Transverse colon (tissue), 4 donors: ENCODE measurements at regions not wholly inside any gene's neighbourhood (a gene's known extent, or its start where the extent isn't known, plus 50 kb on each side); places are given as distances from the start of the nearest gene placed in this dataset.

Source experiments
- DNase-seq: peaks from one replicate; pipeline ENCODE4 v3.0.0-alpha.2; 2019
- H3K27ac ChIP-seq, 4 donors: fragments of 200-600 bp; sonication (generic); 2 replicates each; pipeline ENCODE4 v1.5.1; 2016 to 2018; ENCODE audit warnings: inconsistent platforms in 4 of 4
- H3K27me3 ChIP-seq: fragments of 200-600 bp; sonication (generic); 2 replicates; pipeline ENCODE4 v1.5.1; 2017; ENCODE audit warnings: inconsistent platforms
- H3K36me3 ChIP-seq, 4 donors: fragments of 200-600 bp; sonication (generic); 2 replicates each; pipeline ENCODE4 v1.5.1; 2017 to 2019; ENCODE audit warnings: inconsistent platforms in 4 of 4
- H3K4me1 ChIP-seq, 4 donors: fragments of 200-600 bp; sonication (generic); 2 replicates each; pipeline ENCODE4 v1.5.1; 2017 to 2020; ENCODE audit warnings: inconsistent platforms in 4 of 4
- H3K4me3 ChIP-seq, 4 donors: fragments of 200-600 bp; sonication (generic); 1 replicate in 1 of 4; 2 replicates in 3 of 4; pipeline versions ENCODE4 v1.5.1 to v1.6.1; 2017 to 2019; ENCODE audit warnings: inconsistent platforms in 4 of 4
- H3K9me3 ChIP-seq, 2 donors: fragments of 200-600 bp; sonication (generic); 2 replicates each; pipeline ENCODE4 v1.5.1; 2017 to 2019; ENCODE audit warnings: inconsistent platforms in 2 of 2
- EP300 ChIP-seq: sonication (generic); formaldehyde crosslinking; IDR thresholded peaks from one replicate; pipeline ENCODE4 v1.6.1; 2017; ENCODE audit warnings: antibody characterized with exemption, low read depth
- POLR2A ChIP-seq: fragments of 450-650 bp; IDR thresholded peaks from one replicate; pipeline ENCODE4 v1.6.1; 2016; ENCODE audit warnings: antibody characterized with exemption, mild to moderate bottlenecking, moderate library complexity
- POLR2AphosphoS5 ChIP-seq, 3 donors: sonication (generic); formaldehyde crosslinking; IDR thresholded peaks; one replicate each; pipeline ENCODE4 v1.6.1; 2016; ENCODE audit warnings: antibody characterized with exemption in 3 of 3
- WGBS, 2 donors: methylation state at CpG; one replicate each; pipeline ENCODE4 v1.1.5; 2018; ENCODE audit warnings: low coverage in 1 of 2; 5-methylcytosine and 5-hydroxymethylcytosine counted together
- in situ Hi-C, 4 donors: fragments of 200-750 bp; cut with MboI; loops; one replicate each; pipeline versions ENCODE4 v1.15.0 to v1.15.1; 2017; ENCODE audit warnings: low sequenced_read_pairs in 3 of 4, low pct_ligation_motif_present in 1 of 4, low pct_unique_long_range_greater_than_20kb in 1 of 4
- intact Hi-C: fragments of 100-400 bp; cut with DNase I; formaldehyde crosslinking; loops from one replicate; pipeline ENCODE4 v1.15.1; 2023; ENCODE audit warnings: low total_unique reads
- TF ChIP-seq, protein P1 (sequence below), 5 experiments: fragments of 200-600 bp in 3 of 5; fragments of 450-650 bp in 2 of 5; sonication (generic) in 3 of 5; IDR thresholded peaks; 1 replicate in 2 of 5; 2 replicates in 3 of 5; pipeline ENCODE4 v1.5.1; 2016 to 2017; ENCODE audit warnings: antibody characterized with exemption in 5 of 5, inconsistent platforms in 3 of 5, mild to moderate bottlenecking in 2 of 5, moderate library complexity in 1 of 5

GRCh38 chr2:41610501-41611190 lies 437.2 kb upstream of the PKDCC start:
- no peaks in the 10 kb centered on the region for H3K36me3 ChIP-seq
- peaks cover 0 to 3% (median 0%) of the 10 kb centered on the region in 4 donors for H3K4me1 ChIP-seq
- intact Hi-C loops = no loop called here
- peak overlapping the region in 3 of 4 donors; percentile 45 to 58 (median 50) for H3K27ac ChIP-seq
- H3K9me3 ChIP-seq = no peaks in the 10 kb centered on the region
- H3K4me3 ChIP-seq = no peak overlapping the region
- no peak for DNase-seq
- 32 to 45% methylated on average over 6 of the region's 6 CpGs for WGBS, 2 donors
- TF ChIP-seq EP300 = no peak
- TF ChIP-seq, protein P1, sequence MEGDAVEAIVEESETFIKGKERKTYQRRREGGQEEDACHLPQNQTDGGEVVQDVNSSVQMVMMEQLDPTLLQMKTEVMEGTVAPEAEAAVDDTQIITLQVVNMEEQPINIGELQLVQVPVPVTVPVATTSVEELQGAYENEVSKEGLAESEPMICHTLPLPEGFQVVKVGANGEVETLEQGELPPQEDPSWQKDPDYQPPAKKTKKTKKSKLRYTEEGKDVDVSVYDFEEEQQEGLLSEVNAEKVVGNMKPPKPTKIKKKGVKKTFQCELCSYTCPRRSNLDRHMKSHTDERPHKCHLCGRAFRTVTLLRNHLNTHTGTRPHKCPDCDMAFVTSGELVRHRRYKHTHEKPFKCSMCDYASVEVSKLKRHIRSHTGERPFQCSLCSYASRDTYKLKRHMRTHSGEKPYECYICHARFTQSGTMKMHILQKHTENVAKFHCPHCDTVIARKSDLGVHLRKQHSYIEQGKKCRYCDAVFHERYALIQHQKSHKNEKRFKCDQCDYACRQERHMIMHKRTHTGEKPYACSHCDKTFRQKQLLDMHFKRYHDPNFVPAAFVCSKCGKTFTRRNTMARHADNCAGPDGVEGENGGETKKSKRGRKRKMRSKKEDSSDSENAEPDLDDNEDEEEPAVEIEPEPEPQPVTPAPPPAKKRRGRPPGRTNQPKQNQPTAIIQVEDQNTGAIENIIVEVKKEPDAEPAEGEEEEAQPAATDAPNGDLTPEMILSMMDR (IDR thresholded peaks at IDR 0.05) = no peak
- TF ChIP-seq POLR2AphosphoS5 (IDR thresholded peaks at IDR 0.05) = no peak
- no peak for TF ChIP-seq POLR2A
- in situ Hi-C loops = no loop called here
- H3K27me3 ChIP-seq = no peaks in the 10 kb centered on the region

GRCh38 chr2:41618754-41619153 lies 429.1 kb upstream of the PKDCC start:
- in situ Hi-C loops (no loop called here), intact Hi-C loops (no loop called here)
- Histone ChIP-seq H3K4me1 (no peaks in the 10 kb centered on the region), H3K27me3 (no peaks in the 10 kb centered on the region), H3K4me3 (no peak overlapping the region), H3K36me3 (no peaks in the 10 kb centered on the region), H3K27ac (no peak overlapping the region), H3K9me3 (no peaks in the 10 kb centered on the region)
- no peak for TF ChIP-seq EP300
- TF ChIP-seq, protein P1 (IDR thresholded peaks at IDR 0.05) = no peak
- no peak for TF ChIP-seq POLR2A
- no peak for TF ChIP-seq POLR2AphosphoS5 (IDR thresholded peaks at IDR 0.05)
- 65 to 71% methylated on average over 3 of the region's 3 CpGs for WGBS, 2 donors
- DNase-seq = no peak

DNA sequence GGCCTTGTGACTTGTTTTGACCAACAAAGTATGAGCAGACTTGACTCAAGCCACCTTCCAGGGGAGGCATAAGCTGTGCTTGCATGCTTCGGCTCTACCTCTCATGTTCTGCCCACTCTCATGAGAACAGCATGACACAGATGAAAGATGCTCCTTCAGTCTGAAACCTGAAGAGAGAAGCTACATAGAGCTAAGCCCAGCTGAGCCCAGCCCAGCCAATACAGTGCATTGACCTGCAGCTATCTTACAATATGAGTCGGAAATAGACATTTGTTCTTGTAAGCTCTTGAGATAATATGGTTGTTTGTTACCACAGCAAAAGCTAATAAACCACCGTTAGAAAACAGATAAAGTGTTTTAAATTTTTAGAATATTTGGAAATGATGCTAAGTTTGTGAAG lies 426.7 kb upstream of the PKDCC start:
- Histone ChIP-seq H3K9me3 (no peaks in the 10 kb centered on the region), H3K36me3 (no peaks in the 10 kb centered on the region), H3K27ac (no peak overlapping the region), H3K4me1 (no peaks in the 10 kb centered on the region), H3K4me3 (no peak overlapping the region), H3K27me3 (no peaks in the 10 kb centered on the region)
- in situ Hi-C loops (no loop called here), intact Hi-C loops (no loop called here)
- no peak for DNase-seq
- TF ChIP-seq, protein P1 (IDR thresholded peaks at IDR 0.05) = no peak
- no peak for TF ChIP-seq POLR2AphosphoS5 (IDR thresholded peaks at IDR 0.05)
- TF ChIP-seq POLR2A = no peak
- TF ChIP-seq EP300 = no peak
- WGBS, 2 donors = 58 to 70% methylated on average over 3 of the region's 3 CpGs

- no peaks in the 10 kb centered on the region for H3K27me3 ChIP-seq
- H3K9me3 ChIP-seq = no peaks in the 10 kb centered on the region
- 25 to 36% methylated on average over 3 of the region's 3 CpGs for WGBS, 2 donors
- H3K4me3 ChIP-seq = no peak overlapping the region
- H3K36me3 ChIP-seq = no peaks in the 10 kb centered on the region
- intact Hi-C loops (no loop called here), in situ Hi-C loops (no loop called here)
- H3K27ac ChIP-seq = no peak overlapping the region
- H3K4me1 ChIP-seq = no peaks in the 10 kb centered on the region
- TF ChIP-seq, protein P1 (IDR thresholded peaks at IDR 0.05) = no peak
- TF ChIP-seq POLR2A = no peak
- no peak for TF ChIP-seq EP300
- TF ChIP-seq POLR2AphosphoS5 (IDR thresholded peaks at IDR 0.05) = no peak
- DNase-seq = no peak
Observed at GRCh38 chr2:41621563-41621962, 426.3 kb upstream of the PKDCC start.
